HG02642 (cell line): ENCODE measurements at regions not wholly inside any gene's neighbourhood (a gene's known extent, or its start where the extent isn't known, plus 50 kb on each side); places are given as distances from the start of the nearest gene placed in this dataset.
"Not testable (repeated sequence)": the region's sequence is repeated elsewhere in the genome, so short reads cannot be mapped to it uniquely, and the experiment has no call there.

ENCODE experiments used
- ATAC-seq: cut with Tn5 transposase; IDR thresholded peaks from one replicate; pipeline ENCODE4 v1.9.1; 2021; ENCODE audit warnings: mild to moderate bottlenecking; ENCODE audit not compliant: unreplicated experiment, poor library complexity

GRCh38 chr13:104634016-104634415 lies 1567.8 kb upstream of the SLC10A2 start:
- no peak for ATAC-seq

GRCh38 chr13:104632736-104633135 lies 1566.5 kb upstream of the SLC10A2 start:
- no peak for ATAC-seq

GRCh38 chr13:104625201-104625600 lies 1559.0 kb upstream of the SLC10A2 start:
- ATAC-seq: no peak

GRCh38 chr13:104616990-104617389 lies 1550.8 kb upstream of the SLC10A2 start:
- no peak for ATAC-seq

- no peak for ATAC-seq
Measured at GRCh38 chr13:104614361-104615145, 1548.3 kb upstream of the SLC10A2 start.

- no peak for ATAC-seq
Measured at GRCh38 chr13:104608331-104608730, 1542.1 kb upstream of the SLC10A2 start.

GRCh38 chr13:104605435-104605834 lies 1539.2 kb upstream of the SLC10A2 start:
- not testable (repeated sequence) for ATAC-seq

GRCh38 chr13:104597546-104598180 lies 1531.4 kb upstream of the SLC10A2 start:
- no peak for ATAC-seq

- no peak for ATAC-seq
Measured at GRCh38 chr13:104595511-104595910, 1529.3 kb upstream of the SLC10A2 start.

- ATAC-seq: no peak
Measured at GRCh38 chr13:104594806-104595205, 1528.6 kb upstream of the SLC10A2 start.

GRCh38 chr13:104593693-104594092 lies 1527.5 kb upstream of the SLC10A2 start:
- ATAC-seq: no peak

- ATAC-seq: no peak
Measured at GRCh38 chr13:104593251-104593576, 1527.0 kb upstream of the SLC10A2 start.

GRCh38 chr13:104592545-104593250 lies 1526.5 kb upstream of the SLC10A2 start:
- ATAC-seq: no peak

- ATAC-seq: no peak
Measured at GRCh38 chr13:104592127-104592526, 1525.9 kb upstream of the SLC10A2 start.

- ATAC-seq: no peak
Measured at GRCh38 chr13:104586051-104586746, 1520.0 kb upstream of the SLC10A2 start.

GRCh38 chr13:104584481-104584880 lies 1518.3 kb upstream of the SLC10A2 start:
- no peak for ATAC-seq

GRCh38 chr13:104580931-104581330 lies 1514.7 kb upstream of the SLC10A2 start:
- no peak for ATAC-seq

GRCh38 chr13:104577071-104577815 lies 1511.0 kb upstream of the SLC10A2 start:
- no peak for ATAC-seq

GRCh38 chr13:104571893-104572229 lies 1505.6 kb upstream of the SLC10A2 start:
- no peak for ATAC-seq

GRCh38 chr13:104571161-104571892 lies 1505.1 kb upstream of the SLC10A2 start:
- ATAC-seq: no peak
